Activated CD4-positive, alpha-beta T cell treated with anti-CD3 and anti-CD28 coated beads, Interleukin-10, Interleukin-2, amounts not matched to agents 100 ng/mL and 50 ng/mL, durations not matched to agents 16 hours and 8 hours (primary cell): ENCODE measurements at regions not wholly inside any gene's neighbourhood (a gene's known extent, or its start where the extent isn't known, plus 50 kb on each side); places are given as distances from the start of the nearest gene placed in this dataset.

Experiments
- DNase-seq: peaks from one replicate; pipeline ENCODE4 v3.0.0-alpha.2; 2020

- DNase-seq, result no peak
Observed at GRCh38 chr6:84414531-84414930, 187.1 kb upstream of the CEP162 start.

- no peak for DNase-seq
Observed at GRCh38 chr6:84411060-84411629, 183.7 kb upstream of the CEP162 start.

DNA sequence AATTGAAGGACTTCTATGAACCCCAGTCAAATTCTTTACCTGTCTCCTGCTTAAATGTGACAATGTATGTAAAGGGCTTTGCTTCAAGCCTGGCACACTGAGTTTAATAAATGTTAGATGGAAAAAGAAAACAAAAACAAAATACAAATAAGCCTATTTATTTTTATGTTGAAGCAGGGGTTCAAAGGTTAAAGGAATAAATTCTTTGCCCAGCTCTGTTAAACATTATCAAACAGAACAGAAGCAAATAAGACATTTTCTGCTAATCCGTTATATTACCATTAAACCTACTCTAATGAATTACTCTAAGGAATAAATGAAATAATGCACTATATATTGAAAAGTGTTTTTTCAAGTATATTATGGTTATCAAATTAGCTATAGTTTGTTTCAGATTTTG lies 182.5 kb upstream of the CEP162 start:
- no peak for DNase-seq

DNA sequence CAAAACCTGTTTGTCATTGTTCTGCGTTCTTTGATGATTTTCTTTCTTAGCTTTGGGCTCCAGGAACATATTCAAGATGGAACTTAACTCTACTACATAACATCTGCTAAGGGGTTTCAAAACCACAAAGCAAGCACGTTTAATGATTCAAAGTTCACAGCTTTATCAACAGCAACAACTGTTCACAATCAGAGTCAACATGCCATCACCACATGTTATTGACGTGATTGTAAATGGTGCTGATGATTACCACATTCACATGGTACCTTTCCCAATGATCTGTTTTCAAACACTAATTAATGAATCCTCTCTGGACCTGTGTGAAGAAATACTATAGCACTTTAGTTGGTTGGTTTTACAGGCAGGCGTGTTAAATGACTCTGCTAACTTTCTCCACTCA lies 180.6 kb upstream of the CEP162 start:
- no peak for DNase-seq

- no peak for DNase-seq
Observed at GRCh38 chr6:84403545-84403944, 176.1 kb upstream of the CEP162 start.

- no peak for DNase-seq
Observed at GRCh38 chr6:84399003-84399402, 171.6 kb upstream of the CEP162 start.

DNA sequence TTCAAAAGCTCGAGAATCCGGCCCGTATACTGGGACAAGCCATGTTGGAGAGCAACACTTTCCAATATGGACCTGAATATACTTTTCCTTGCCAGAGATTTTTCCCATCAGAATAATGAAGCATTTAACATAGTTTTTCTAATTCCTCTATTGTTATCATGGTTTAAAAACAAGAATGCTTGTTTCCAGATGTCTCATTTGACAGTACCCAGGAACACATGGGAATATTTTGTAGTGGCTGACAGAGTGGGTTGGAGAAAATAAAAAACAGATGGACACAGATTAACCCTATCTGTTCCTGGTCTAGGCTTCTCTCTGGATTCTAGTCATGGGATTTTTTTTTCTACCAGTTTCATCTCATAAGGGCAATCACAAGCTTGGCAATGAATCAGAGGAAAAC lies 164.8 kb upstream of the CEP162 start:
- no peak for DNase-seq

DNA sequence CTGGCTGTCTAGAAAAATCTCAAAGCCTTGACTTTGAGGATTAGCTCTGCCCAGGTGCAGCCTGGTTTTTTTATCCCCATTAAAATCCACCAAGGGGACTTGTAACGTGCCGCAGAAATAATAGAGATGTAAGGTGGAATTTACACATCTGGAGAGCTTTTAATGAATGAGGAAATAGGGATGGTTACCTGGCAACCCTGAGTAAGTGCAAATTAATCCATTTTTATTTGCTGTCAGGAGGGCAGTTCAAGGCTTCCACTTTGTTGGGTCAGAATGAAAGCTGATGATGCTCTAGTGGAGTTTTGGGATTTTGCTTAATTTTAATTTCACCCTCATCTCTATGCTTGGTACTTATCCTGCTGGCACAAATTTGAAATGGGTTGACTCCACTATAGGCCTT lies 163.4 kb upstream of the CEP162 start:
- no peak for DNase-seq

GRCh38 chr6:84390334-84390733 lies 162.9 kb upstream of the CEP162 start:
- DNase-seq, result no peak

DNA sequence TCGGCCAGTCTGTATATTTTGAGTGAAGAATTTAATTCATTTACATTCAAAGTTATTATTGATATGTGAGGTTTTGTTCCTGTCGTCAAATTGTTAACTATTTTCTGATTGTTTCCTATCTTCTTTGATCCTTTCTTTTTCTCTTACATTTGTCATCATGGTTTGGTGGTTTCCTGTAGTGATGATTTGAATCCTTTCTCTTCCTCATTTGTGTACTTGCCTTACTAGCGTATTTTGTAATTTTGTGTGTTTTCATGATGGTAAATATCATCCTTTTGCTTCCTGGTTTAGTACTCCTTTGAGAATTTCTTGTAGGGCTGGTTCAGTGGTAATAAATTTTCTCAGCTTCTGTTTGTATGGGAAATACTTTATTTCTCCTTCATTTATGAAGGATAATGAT lies 151.7 kb upstream of the CEP162 start:
- no peak for DNase-seq

DNA sequence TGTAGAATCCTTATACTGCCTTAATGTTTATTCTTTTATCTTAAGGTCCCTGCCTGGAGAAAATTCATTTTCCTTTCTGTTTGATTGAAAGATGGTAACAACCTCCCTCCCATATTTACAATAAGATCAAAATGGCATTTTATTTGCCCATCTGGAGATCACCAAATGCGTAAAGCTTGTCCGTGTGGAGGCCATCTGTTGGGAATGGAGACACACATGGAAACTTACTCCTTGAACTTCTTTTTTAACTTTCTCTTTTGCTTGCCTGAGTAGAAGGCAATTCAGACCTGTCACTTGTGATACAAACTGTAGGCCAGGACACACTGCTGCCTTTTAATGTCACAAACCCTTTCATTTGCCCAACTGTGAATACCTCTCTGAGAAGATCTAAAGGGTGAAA lies 144.8 kb upstream of the CEP162 start:
- DNase-seq, result no peak

DNA sequence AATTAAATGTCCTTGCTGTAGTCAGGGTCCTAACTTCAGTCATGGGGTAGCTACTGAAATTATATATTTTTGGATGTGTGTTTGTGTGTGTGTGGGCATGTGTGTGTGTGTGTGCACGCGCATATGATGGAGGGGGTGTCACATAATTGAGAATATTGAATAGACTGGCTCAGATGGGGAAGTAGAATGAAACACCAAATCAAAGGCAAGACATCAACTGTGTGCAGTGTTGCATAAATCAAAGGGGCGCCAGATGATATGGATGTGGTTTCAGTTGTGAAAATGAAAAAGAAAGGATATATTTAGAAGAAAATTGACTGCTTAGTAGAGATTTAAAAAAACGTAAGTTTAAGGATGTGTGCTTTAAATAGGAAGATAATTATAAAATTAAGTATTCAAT lies 144.2 kb upstream of the CEP162 start:
- DNase-seq, result no peak

DNA sequence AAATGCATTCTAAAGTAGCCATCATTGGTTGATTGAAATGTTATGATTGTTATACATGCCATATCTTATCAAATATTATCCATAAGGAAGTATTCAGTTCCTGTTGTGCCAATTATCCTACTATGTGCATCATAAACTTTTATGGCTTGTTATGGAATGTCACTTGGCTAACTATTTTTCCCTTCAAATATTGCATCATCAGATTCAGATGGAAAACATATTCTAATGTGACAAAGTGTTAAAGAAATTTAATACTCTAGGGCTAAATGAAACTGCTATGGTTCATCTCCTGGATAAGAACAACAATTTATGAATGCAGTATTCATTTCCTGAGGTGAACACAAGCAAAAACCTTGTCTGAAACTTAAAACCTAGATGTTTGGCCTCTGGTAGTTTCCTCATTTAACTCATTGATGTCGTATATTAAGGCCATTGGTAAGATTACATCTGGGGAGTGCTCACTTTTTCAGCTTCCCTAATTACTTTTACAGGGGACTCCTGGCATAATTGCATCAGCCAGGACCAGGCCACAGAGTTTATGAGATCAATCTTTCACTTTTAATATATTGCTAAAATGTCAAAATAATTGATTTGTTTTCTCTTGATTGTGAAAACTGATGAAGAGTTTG lies 134.9 kb upstream of the CEP162 start:
- DNase-seq, result no peak

- no peak for DNase-seq
Observed at GRCh38 chr6:84361372-84362192, 134.1 kb upstream of the CEP162 start.

GRCh38 chr6:84360039-84360438 lies 132.6 kb upstream of the CEP162 start:
- DNase-seq, result no peak

- no peak for DNase-seq
Observed at GRCh38 chr6:84358581-84358980, 131.1 kb upstream of the CEP162 start.

DNA sequence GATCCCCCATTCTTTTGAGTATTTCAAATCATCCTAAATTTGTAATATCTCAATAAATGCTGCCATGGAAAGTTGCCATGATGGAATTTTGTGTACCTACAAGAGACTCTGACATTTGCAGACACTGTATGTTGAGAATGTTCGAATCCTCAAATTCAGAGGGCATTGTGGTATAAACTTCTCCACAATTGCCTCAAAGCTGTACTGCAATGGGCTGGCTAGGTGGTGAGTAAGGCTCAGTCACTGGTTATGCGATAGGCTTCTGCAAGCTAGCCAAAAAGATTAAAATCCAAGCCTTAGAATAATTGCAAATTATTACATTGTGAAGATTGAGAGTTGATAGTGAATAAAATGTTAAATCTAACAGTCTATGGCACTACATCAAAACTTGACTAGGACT lies 130.2 kb upstream of the CEP162 start:
- no peak for DNase-seq

- DNase-seq, result no peak
Observed at GRCh38 chr6:84356907-84357306, 129.5 kb upstream of the CEP162 start.

- DNase-seq, result no peak
Observed at GRCh38 chr6:84353459-84354423, 126.3 kb upstream of the CEP162 start.

- DNase-seq, result no peak
Observed at GRCh38 chr6:84350397-84350796, 123.0 kb upstream of the CEP162 start.

- no peak for DNase-seq
Observed at GRCh38 chr6:84349542-84349941, 122.1 kb upstream of the CEP162 start.

GRCh38 chr6:84348801-84349200 lies 121.4 kb upstream of the CEP162 start:
- DNase-seq, result no peak

DNA sequence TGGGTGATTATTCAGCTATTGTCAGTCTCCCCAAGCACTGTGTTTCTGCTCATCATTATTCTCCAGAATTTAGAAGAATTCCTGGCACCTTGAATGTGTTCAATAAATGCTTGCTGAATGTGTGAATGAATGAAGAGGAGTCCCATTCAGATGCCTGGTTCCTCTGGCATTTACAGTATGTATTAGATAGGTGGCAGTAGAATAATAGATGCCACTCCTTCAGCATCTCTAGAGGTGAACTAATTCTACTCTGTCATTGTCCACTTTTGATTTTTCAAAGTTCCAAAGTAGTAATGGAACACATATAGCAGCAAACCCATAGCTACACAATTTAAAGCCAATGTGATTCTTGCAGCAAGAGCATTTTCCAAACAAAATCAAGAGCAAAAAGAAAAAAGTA lies 118.9 kb upstream of the CEP162 start:
- no peak for DNase-seq
